Testis (tissue), 2 donors: ENCODE measurements at regions not wholly inside any gene's neighbourhood (a gene's known extent, or its start where the extent isn't known, plus 50 kb on each side); places are given as distances from the start of the nearest gene placed in this dataset.

Experiments
- POLR2A ChIP-seq: fragments of 450-650 bp; IDR thresholded peaks from one replicate; pipeline ENCODE4 v1.6.1; 2017; ENCODE audit warnings: antibody characterized with exemption, mild to moderate bottlenecking, moderate library complexity
- TF ChIP-seq, protein P1 (sequence below), 3 experiments: fragments of 450-650 bp in 2 of 3; fragments of 200-600 bp in 1 of 3; sonication (generic) in 1 of 3; IDR thresholded peaks; one replicate each; pipeline ENCODE4 v1.5.1; 2016 to 2019; ENCODE audit warnings: antibody characterized with exemption in 3 of 3, mild to moderate bottlenecking in 2 of 3, moderate library complexity in 1 of 3

DNA sequence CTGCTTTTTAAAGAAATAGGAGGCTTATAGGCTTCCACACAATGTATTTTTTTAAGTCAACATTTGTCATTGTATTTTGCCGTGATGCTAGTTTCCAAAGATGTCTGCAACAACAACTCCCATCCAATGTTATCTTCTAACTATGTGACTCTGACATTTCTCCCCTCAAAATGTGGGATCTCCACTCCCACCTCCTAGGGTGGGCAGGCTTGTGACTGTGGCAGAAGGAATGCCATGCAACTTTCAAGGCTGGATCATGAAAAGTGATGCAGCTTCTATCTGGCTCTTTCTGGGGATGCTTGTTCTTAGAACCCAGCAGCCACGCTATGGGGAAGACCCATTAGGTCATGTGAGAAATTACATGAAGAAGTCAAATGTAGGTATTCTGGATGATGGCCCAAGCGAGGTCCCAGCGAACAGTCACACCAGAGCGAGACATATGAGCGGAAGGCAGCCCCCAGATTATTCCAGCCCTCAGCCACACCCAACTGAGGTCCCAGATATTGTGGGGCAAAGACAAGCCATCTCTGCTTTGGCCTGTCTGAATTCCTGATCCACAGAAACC is 124.3 kb downstream of the BDH1 start:
- no peak for TF ChIP-seq POLR2A
- TF ChIP-seq, protein P1, sequence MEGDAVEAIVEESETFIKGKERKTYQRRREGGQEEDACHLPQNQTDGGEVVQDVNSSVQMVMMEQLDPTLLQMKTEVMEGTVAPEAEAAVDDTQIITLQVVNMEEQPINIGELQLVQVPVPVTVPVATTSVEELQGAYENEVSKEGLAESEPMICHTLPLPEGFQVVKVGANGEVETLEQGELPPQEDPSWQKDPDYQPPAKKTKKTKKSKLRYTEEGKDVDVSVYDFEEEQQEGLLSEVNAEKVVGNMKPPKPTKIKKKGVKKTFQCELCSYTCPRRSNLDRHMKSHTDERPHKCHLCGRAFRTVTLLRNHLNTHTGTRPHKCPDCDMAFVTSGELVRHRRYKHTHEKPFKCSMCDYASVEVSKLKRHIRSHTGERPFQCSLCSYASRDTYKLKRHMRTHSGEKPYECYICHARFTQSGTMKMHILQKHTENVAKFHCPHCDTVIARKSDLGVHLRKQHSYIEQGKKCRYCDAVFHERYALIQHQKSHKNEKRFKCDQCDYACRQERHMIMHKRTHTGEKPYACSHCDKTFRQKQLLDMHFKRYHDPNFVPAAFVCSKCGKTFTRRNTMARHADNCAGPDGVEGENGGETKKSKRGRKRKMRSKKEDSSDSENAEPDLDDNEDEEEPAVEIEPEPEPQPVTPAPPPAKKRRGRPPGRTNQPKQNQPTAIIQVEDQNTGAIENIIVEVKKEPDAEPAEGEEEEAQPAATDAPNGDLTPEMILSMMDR (IDR thresholded peaks at IDR 0.05) = no peak
